Activated CD4-positive, alpha-beta T cell treated with anti-CD3 and anti-CD28 coated beads, Interleukin-2, amount 50 U/mL, for 24 hours (primary cell): ENCODE measurements at regions not wholly inside any gene's neighbourhood (a gene's known extent, or its start where the extent isn't known, plus 50 kb on each side); places are given as distances from the start of the nearest gene placed in this dataset.
"Not testable (repeated sequence)": the region's sequence is repeated elsewhere in the genome, so short reads cannot be mapped to it uniquely, and the experiment has no call there.

ENCODE experiments used
- DNase-seq, 2 donors: peaks; one replicate each; pipeline ENCODE4 v3.0.0-alpha.2; 2020; ENCODE audit warnings: low read depth in 1 of 2, low spot score in 1 of 2

DNA sequence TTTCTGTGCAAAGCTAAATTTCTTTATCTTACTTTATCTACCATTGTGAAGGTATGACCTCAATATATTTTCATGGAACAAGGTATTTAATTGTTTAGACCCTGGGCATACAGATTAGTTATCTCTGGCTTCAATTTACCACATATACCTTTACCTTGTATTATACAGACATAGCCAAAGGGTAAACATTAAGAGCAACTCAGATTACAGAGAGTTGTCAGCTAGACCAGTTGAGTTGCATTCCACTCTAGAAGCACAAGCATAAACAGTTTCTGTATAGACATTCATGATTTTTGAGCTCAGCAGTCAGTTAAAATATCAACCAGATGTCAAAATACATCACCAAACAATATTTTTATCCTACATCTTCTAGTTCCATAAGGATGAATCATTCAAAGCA lies 857.3 kb upstream of the ZWINT start:
- no peak for DNase-seq

DNA sequence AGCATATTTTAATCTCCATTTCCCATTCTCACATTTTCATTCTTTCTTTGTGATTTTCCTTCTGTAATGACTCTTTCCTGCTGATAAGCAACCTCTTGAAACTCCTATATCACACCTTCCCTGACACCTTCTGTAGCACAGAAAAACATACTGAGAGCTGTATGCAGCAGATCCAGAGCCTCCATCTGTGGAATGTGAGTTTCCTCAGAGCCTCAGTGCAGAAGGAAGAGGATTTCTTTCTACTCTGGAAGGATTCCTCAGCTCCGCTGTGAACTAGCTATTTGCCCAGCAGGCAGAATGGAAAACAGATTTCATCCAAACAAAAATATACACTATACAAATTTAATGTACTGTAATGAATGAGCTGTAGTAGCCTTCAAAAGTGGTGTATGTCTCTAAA lies 841.3 kb upstream of the ZWINT start:
- no peak for DNase-seq

DNA sequence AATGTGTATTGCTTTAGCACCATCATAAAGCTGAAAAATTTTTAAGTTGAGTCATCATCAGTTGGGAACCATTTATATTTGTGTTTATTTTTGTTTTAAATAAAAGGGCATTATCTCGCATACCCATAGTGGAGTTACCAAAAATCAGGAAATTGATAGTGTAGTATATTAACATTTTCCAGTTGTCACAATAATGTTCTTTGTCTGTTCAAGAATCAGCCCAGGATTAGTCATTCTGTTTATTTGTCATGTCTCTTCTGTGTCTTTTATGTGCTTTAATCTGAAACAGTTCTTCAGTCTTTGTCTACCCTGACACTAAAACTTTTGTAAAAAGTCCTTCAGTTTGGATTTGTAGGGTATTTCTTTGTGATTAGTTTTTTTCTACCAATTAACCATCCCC lies 827.8 kb upstream of the ZWINT start:
- DNase-seq = no peak

DNA sequence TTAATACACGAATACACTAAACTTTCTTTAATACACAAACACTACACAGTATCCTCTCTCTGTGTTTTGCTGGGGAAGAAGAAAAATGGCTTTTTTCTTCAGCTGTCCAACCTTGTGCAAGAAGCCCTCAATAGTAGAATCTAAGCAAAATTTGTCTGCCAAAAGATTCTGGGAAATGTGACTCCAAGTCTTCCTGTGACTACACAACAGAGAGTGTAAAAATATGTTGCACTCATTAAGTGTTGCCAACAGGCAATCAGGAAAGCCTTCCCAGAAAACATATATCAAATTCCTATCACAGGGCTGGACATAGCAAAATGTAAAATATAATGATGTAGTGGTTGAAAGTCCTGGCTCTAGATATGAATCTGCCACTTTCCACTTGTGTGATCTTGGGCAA lies 825.1 kb upstream of the ZWINT start:
- DNase-seq = no peak

DNA sequence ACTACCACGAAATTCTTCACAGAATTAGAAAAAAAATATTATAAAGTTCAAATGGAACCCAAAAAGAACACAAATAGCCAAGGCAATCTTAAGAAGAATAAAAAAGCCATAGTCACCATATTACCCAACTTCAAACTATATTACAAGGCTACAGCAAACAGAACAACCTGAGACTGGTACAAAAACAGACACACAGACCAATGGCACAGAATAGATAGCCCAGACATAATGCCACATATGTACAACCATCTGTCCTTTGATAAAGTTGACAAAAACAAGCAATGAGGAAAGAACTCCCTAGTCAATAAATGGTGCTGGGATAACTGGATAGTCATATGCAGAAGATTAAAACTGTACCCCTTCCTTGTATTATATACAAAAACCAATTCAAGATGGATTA lies 808.5 kb upstream of the ZWINT start:
- no peak for DNase-seq

DNA sequence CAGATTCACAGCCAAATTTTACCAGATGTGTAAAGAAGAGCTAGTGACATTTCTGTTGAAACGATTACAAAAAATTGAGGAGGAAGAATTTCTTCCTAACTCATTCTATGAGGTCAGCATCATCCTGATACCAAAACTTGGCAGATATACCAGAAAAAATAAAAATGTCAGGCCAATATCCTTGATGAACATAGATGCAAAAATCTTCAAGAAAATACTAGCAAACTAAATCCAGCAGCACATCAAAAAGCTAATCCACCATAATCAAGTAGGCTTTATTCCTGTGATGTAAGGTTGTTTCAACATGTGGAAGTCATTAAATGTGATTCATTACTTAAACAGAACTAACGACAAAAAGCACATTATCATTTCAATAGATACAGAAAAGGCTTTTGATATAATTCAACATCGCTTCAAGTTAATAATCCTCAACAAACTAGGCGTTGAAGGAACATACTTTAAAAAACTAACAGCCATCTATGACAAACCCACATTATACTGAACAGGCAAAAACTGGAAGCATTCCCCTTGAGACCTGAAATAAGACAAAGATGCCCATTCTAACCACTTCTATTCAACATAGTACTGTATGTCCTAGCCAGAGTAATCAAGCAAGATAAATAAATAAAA lies 807.7 kb upstream of the ZWINT start:
- no peak for DNase-seq

DNA sequence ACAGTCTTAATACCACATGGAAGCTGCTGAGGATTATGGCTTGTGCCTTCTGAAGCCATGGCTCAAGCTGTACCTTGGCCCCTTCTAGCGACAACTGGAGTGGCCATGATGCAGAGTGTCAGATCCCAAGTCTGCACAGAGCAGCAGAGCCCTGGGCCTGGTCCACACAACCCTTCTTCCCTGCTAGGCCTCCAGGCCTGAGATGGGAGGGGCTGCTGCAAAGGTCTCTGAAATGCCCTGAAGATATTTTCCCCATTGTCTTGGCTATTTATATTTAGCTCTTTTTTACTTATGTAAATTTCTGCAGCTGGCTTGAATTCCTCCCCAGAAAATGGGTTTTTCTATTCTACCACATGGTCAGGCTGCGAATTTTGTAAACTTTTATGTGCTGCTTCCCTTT lies 804.6 kb upstream of the ZWINT start:
- DNase-seq = no peak

DNA sequence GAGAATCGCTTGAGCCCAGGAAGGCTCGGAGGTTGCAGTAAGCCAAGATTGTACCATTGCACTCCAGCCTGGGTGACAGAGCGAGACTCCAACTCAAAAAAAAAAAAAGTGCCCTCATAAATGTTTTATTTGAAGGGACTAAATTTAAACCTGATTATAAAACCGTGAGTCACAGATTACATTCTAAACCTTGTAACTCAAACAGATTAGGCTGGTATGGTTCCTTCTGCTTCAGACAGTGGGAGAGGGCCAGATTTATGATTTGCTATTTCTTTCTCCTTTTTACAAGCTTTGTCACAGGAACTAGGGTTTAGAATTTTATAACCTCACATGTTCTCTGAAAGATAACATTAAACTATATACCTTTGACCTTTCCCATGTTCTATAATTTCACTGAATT lies 801.2 kb upstream of the ZWINT start:
- no peak for DNase-seq

DNA sequence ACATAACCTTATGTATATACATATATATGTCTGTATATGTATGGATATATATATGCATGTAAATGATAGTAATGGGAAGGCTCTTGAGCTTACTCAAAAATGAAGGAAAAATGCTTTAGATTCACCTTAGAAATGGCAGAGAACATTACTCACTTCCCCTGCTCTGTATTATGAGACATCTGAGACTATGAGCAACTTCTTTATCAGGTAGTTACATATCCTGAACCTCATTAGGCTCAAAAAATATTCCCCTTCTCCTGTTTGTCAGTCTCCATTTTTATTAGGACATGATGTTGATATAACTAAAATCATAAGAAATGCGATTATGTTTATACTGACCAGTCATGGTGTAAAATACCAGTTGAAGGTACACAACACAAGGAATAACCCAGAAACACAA lies 800.1 kb upstream of the ZWINT start:
- DNase-seq = no peak

DNA sequence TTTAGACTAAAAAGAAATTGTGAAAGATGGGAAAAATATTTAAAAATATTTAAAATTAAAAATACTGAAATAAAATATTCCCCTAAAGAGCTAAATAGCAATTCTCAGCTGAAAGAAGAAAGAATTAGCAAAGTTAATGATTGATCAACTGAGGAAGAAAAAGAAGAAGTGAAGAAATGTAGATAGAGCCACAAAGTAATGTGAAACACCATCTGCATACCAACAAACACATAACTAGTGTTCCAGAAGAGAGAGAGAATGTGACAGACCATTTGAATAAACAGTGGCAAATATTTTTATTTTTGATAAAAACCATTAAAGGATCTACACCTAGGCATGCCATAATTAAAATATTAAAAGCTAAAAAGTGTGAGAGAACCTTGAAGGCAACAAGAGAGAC lies 784.5 kb upstream of the ZWINT start:
- no peak for DNase-seq

DNA sequence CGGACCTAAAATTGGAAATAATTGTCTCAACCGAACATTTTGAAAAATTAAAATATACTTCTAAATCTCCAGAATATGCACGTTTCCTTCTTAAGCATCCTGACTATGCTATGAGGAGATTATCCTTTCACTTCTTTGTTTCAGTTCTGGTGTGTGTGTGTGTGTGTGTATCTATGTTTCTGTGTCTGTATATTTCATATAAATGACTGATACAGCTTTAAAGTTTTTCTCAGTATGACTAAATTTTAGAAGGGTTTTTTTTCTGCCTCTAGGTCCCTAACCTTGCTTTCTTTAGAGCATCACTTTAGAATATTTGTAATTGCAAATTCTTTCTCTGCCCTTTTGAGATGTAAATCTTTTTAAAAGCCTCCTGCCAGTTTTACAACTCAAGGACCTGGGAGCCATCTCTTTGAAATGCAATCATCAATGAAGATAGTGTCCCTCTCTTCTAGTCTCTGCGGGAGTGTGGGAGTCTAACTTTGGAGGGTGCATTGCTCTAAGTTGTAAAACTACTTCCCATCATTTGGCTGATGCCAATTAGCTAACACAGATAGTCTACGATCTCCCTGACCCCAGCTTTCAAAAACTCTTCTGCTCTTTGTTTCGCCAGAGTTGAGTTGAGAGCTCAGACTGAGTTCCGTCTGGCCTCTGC lies 782.0 kb upstream of the ZWINT start:
- no peak for DNase-seq

DNA sequence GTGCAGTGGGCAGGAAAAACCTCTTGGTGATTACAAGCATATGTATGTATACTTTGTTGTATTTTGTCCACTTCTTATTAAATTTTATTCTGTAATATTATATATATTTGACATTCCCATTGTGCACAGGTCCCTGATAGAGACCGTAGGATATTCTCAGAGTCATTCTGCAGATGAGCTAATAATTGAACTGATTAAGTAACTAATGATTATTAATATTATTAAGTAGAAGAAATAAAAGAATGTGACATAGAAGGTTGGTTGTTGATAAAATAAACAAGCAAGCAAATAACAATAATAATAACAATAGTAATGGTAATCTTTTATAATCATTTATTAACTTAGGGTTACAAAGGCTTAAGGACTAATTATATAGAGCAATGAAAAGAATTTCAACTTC lies 780.6 kb upstream of the ZWINT start:
- DNase-seq = no peak

DNA sequence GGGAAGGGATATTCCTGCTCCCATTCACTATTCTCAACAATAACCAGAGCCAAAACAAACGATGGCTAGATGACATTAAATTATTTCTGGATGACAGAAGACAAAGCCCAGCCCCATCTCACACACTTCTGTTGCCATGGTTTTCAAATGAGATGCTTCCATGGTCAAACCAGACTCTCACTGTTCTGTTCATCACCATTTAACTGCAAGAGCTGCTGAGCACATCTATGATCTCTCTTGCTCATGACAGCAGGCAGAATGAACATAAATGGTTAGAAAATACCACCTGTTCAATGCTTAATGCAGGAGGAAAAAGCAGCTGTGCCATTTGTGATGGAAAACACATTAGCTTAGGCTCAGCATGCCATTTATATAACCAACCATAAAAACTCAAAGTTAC lies 758.6 kb upstream of the ZWINT start:
- DNase-seq = no peak

DNA sequence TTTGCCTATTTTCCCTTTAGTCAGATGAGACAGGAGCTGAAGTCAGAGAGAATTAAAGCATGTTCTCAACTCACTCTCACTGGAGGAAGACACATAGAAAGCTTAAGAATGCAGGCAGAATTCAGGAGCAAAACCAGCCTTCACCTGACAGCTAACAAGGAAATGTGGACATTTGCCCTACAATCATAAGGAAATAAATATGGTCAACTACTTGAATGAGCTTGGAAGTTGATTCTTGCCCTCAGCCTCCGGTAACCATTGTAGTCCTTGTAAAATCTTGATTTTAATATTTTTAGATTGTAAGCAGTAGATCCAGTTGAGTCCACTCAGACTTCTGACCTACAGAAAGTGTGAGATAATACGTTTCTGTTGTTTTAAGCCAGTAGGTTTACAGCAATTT lies 752.5 kb upstream of the ZWINT start:
- DNase-seq = no peak

DNA sequence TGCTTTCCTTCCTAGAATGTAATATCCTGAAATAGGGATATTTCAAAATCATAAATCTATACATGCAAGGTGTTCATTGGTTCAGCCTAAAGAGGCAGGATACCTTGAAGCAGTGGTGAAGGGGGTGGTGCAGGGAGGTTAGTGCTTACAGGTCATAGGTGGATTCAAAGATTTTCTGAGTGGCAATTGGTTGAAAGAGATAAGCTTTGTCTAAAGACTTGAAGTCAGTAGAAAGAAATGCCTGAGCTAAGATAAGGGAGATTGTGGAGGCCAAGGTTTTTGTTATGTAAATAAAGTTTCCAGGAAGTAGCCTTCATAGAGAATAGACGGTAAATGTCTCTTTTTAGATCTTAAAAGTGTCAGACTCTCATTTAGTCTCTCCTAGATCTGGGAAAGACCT lies 741.2 kb upstream of the ZWINT start:
- no peak for DNase-seq

DNA sequence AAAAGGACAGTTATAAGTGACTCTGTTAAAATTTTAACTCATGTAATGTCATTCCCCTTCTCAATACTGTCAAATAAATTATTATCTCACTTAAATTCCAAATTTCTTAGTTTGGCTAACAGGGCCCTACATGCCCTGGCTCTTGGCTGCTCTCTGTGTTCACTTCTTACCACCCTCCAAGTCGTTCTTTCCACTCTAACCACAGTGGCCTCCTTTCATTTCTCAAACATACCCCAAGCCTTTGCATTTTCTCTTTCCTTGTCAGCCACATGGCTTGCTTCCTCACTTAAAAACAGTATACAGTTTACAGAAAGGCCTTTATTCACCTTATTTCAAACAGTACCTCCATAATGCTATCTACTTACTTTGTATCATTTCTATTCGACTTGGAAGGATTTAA lies 737.1 kb upstream of the ZWINT start:
- no peak for DNase-seq

DNA sequence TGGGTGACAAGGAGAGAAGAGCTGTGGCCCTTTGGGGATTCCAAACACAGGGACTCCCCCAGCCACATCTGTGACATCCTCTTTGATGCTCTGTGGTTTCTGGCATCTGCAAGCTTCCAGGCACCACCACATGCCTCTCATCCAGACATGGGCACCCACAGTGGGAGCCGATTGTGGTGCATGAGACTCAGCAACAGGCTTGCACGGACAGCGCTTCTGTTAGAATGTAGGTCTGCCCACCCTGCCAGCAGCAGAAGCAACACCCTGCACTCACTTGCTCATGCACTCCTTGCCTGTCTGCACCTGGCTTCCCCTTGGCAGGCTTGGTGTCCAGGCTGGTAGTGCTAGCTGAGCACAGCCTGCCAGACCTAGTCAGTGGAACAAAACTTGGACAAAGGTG lies 735.0 kb upstream of the ZWINT start:
- no peak for DNase-seq

DNA sequence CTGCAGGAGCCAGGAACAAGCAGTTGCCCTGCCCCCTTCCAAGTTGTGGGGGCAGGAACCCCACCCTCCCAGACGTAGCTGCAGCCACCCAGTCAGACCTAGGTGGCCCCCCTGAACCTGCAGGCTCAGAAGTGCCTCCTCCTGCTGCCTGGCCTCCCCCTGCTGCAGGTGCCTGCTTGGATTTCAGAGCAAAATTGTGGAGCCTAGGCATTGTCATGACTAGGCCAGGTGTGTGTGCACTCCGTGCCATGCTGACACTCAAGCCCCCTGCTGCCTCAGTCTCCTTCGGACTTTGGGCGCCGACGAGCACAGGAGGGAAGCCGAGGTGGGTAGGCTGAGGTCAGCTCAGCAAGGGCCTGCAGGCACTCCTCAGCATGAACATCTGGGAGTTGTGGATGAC lies 733.9 kb upstream of the ZWINT start:
- no peak for DNase-seq

DNA sequence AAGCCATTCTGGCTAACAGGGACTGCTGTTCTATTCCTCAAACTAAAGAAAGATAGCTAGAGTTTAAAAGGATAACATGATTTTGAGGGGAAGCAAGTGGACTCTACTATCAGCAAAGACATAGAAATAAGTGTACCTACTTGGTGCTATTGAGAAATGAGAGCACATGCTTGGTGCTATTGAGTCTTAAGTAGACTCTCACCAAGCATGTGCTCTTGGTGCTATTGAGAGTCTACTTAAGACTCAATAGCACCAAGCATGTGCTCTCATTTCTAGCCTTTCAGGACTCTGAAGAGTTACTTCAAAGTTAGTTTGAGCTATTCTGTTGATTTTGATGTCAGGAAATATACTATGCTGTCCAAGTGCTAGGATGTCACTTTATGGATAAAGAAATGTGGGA lies 733.0 kb upstream of the ZWINT start:
- DNase-seq = no peak

DNA sequence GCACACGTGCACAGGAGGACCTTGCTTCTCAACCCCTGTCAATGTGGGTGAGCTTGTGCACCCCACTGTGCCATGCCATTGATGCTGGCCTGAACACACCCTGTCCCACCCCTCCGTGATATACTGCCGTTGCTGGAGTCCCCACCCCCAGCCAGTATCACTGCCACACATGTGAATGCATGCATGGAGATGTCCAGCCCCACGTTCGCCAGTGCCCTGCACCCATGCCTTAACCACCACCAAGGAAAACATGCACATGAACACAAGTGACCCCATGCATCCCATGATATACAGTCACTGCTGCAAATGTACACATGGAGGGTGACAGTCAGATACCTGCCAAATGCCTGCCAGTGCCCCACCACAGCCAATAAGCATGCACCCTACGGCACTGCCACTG lies 692.5 kb upstream of the ZWINT start:
- DNase-seq = no peak

DNA sequence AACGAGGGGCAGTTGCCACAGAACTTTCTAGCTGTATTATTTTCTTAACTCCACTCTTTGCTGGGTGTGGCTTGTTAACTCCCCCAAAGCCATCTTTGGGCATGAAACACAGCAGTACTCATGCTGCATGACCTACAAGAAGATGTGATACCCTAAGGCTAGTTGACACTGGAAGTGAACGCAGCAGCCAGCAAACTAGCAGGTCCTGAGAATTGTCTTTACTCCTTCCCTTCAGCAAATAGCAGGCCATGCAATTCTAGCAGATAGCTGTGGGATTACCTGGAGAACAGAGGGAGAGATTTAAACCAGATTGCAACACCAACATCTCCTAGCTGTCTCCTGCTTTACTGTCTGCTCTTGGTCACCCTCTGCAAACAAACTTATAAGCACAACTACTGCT lies 688.0 kb upstream of the ZWINT start:
- DNase-seq = no peak

DNA sequence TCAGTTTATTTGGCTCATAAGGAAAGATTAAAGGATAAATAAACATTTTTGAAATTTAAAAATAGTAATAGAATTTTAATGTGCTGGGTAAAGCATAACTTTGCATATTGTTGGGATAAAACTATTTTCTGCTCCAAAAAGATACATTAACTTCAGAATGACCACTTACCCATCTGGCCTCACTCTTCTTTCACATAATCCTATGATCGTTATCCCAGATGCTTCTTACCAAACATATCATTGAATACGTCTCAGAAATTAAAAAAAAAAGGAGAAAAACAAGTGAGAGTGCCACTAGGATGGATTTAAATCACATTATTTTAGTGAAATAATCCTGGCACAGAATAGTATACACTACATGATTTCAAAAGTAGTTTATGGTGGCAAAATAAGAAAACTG lies 677.5 kb upstream of the ZWINT start:
- DNase-seq = no peak

DNA sequence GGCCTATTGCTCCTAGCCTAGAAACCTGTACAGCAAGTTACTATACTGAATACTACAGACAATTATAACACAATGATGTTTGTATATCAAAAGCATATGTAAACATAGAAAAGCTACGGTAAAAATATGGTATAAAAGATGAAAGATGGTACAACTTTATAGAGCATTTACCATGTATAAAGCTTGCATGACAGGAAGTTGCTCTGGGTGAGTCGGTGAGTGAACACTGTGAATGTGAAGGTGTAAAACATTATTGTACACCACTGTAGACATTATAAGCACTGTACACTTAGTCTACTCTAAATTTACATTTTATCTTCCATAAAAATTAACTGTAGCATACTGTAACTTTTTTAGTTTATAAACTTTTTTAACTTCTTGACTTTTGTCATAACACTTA lies 674.3 kb upstream of the ZWINT start:
- no peak for DNase-seq

DNA sequence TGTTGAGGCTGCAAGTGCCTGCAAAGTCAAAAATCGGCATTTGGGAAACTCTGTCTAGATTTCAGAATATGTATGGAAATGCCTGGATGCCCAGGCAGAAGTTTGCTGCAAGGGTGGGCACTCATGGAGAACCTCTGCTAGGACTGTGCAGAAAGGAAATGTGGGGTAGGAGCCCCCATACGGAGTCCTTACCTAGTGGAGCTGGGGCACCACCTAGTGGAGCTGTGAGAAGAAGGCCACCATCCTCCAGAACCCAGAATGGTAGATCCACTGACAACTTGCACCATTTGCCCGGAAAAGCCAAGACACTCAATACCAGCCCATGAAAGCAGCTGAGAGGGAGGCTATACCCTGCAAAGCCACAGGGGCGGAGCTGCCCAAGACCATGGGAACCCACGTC lies 671.2 kb upstream of the ZWINT start:
- DNase-seq = not testable (repeated sequence)
